Psoas muscle (tissue), 7 donors: ENCODE measurements at regions not wholly inside any gene's neighbourhood (a gene's known extent, or its start where the extent isn't known, plus 50 kb on each side); places are given as distances from the start of the nearest gene placed in this dataset.

Experiments
- ATAC-seq, 4 donors: fragments of 200-7000 bp; cut with Tn5 transposase; one replicate each; pipeline ENCODE4 v1.9.1; 2020; ENCODE audit warnings: moderate library complexity in 3 of 4, mild to moderate bottlenecking in 2 of 4
- DNase-seq, 2 donors: peaks; one replicate each; pipeline ENCODE4 v3.0.0-alpha.2; 2020
- H3K27ac ChIP-seq: fragments of 200-600 bp; one replicate; pipeline ENCODE4 v1.8.0; 2022
- H3K27me3 ChIP-seq, 3 donors: fragments of 200-600 bp in 1 of 3; one replicate each; pipeline versions ENCODE4 v1.6.1 to v1.8.0; 2013 to 2022; ENCODE audit warnings: low read length in 2 of 3, mild to moderate bottlenecking in 2 of 3, moderate library complexity in 1 of 3; ENCODE audit not compliant: insufficient read depth in 3 of 3
- H3K36me3 ChIP-seq, 2 donors: fragments of 200-600 bp in 1 of 2; one replicate each; pipeline versions ENCODE4 v1.6.1 to v1.8.0; 2013 to 2022; ENCODE audit warnings: low read depth in 1 of 2, mild to moderate bottlenecking in 1 of 2, moderate library complexity in 1 of 2; ENCODE audit not compliant: insufficient read depth in 1 of 2
- H3K4me1 ChIP-seq: fragments of 200-600 bp; one replicate; pipeline ENCODE4 v1.8.0; 2022
- H3K4me3 ChIP-seq: fragments of 200-600 bp; one replicate; pipeline ENCODE4 v1.8.0; 2022; ENCODE audit warnings: mild to moderate bottlenecking
- H3K9me3 ChIP-seq: fragments of 200-600 bp; one replicate; pipeline ENCODE4 v1.8.0; 2022
- WGBS, 3 donors: extraction: QIAGEN DNeasy Blood & Tissue Kit; methylation state at CpG; one replicate each; pipeline versions ENCODE4 v1.1.6 to v1.1.7; 2013; 5-methylcytosine and 5-hydroxymethylcytosine counted together
- intact Hi-C, 2 donors: fragments of 100-400 bp; cut with DNase I; formaldehyde crosslinking; loops; one replicate each; pipeline versions ENCODE4 v1.11.0 to v1.14.2; 2022
- TF ChIP-seq, protein P1 (sequence below): fragments of 200-600 bp; IDR thresholded peaks from one replicate; pipeline ENCODE4 v1.8.0; 2022; ENCODE audit warnings: antibody characterized with exemption
- donor health status: healthy with polysubstance abuse.
- donor health status: DM: no; HTN: no; CAD: no; lungs with moderate emphysema.
- donor health status: Bipolar disorder and iron deficiency.
- donor health status: healthy.
- donor health status: DM: yes; HTN: yes; CAD: no.
- donor health status: DM: no; HTN: no; CAD: no.
- donor health status: DM: yes; HTN: yes; CAD: no.

DNA sequence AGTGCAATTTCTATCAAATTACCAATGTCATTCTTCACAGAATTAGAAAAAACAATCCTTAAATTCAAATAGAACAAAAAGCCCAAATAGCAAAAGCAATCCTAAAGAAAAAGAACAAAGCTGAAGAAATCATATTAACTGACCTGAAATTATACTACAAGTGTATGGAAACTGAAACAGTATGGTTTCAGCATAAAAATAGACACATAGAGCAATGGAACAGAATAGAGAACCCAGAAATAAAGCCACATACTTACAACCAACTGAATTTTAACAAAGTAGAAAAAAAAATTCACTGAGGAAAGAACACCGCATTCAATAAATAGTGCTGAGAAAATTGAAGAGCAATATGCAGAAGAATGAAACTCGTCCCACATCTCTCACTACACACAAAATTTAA, 142.0 kb upstream of the CHRM2 start:
- no peaks in the 10 kb centered on the region for H3K9me3 ChIP-seq
- H3K27ac ChIP-seq, result no peak overlapping the region
- DNase-seq, result no peak
- intact Hi-C loops, result no loop called here
- 64 to 66% (median 64%) methylated on average over 2 of the region's 2 CpGs for WGBS, 3 donors
- H3K4me3 ChIP-seq, result no peak overlapping the region
- TF ChIP-seq, protein P1, sequence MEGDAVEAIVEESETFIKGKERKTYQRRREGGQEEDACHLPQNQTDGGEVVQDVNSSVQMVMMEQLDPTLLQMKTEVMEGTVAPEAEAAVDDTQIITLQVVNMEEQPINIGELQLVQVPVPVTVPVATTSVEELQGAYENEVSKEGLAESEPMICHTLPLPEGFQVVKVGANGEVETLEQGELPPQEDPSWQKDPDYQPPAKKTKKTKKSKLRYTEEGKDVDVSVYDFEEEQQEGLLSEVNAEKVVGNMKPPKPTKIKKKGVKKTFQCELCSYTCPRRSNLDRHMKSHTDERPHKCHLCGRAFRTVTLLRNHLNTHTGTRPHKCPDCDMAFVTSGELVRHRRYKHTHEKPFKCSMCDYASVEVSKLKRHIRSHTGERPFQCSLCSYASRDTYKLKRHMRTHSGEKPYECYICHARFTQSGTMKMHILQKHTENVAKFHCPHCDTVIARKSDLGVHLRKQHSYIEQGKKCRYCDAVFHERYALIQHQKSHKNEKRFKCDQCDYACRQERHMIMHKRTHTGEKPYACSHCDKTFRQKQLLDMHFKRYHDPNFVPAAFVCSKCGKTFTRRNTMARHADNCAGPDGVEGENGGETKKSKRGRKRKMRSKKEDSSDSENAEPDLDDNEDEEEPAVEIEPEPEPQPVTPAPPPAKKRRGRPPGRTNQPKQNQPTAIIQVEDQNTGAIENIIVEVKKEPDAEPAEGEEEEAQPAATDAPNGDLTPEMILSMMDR, result no peak
- H3K36me3 ChIP-seq, result no peaks in the 10 kb centered on the region
- ATAC-seq, result no peak
- H3K4me1 ChIP-seq, result no peaks in the 10 kb centered on the region
- no peaks in the 10 kb centered on the region for H3K27me3 ChIP-seq

DNA sequence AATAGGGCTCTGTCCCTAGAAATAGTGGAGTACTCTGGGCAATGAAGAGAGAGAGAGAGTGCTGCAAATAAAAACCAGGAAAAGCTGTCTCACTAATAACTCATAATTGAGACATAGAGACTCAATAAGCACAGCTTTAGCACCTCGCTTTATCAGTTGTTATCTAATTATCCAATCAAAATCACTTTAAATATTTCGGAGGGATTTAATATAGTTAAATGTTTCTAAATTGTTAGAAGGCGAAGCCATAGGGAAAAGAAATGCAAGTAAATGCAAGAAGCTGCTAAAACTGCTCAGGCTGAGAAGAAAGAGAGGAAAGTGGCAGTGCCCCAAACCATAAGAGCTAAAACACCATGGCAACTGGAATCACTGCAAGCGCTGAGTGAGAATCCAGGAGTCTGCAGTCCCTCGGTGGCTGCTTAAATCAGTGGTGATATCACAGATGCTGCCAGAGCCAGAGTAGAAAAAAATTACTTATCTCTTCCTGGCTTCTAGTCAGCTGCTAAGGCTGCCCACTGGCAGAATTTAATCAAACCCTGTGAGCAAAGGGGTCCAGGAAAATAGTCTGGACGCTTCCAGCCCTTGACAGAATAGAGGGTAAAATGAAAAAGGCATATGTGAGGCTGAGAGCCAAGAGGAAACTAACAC, 150.4 kb upstream of the CHRM2 start:
- TF ChIP-seq, protein P1, result no peak
- intact Hi-C loops, result no loop called here
- H3K9me3 ChIP-seq, result no peaks in the 10 kb centered on the region
- H3K4me1 ChIP-seq, result no peaks in the 10 kb centered on the region
- ATAC-seq (no peak), DNase-seq (no peak)
- H3K36me3 ChIP-seq, result no peaks in the 10 kb centered on the region
- WGBS, 3 donors, result 76 to 82% (median 80%) methylated on average over 6 of the region's 6 CpGs
- H3K4me3 ChIP-seq, result no peak overlapping the region
- H3K27me3 ChIP-seq, result no peaks in the 10 kb centered on the region
- no peak overlapping the region for H3K27ac ChIP-seq

DNA sequence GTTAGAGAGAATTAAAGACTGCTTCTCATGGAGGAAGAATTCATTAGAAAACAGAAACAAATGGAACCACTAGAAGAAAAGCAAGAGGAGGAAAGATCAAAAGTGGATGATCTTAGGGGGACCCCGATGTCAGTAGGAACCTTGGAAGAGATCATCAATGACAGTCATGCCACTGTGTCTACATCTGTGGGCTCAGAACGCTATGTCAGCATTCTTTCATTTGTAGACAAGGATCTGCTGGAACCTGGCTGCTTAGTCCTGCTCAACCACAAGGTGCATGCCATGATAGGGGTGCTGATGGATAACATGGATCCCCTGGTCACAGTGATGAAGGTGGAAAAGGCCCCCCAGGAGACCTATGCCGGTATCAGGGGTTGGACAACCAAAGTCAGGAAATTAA, 154.4 kb upstream of the CHRM2 start:
- intact Hi-C loops, result no loop called here
- Histone ChIP-seq H3K4me1 (no peaks in the 10 kb centered on the region), H3K36me3 (no peaks in the 10 kb centered on the region), H3K9me3 (no peaks in the 10 kb centered on the region), H3K27ac (no peak overlapping the region), H3K27me3 (no peaks in the 10 kb centered on the region), H3K4me3 (no peak overlapping the region)
- TF ChIP-seq, protein P1, result no peak
- ATAC-seq, result no peak
- DNase-seq, result no peak
- 89 to 94% (median 91%) methylated on average over 3 of the region's 3 CpGs for WGBS, 3 donors

DNA sequence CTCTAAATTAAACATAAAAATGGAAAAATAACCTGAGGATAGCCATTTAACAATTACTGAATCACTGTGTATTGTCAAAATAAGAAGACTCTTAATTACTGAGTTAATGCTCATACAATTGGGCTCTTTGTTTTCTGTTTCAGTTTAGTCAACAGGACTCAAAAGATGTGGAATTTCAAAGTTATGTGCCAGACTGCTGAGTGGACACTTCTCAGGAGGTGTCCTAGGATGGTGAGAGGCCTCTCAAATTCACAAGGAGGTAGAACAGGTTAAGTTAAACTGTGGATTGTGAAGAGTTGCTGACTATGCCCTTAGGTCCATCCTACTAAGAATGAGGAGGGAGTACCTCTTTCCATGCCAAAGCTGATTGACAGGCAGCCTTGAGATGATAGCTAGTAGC, 157.7 kb upstream of the CHRM2 start:
- H3K9me3 ChIP-seq, result no peaks in the 10 kb centered on the region
- intact Hi-C loops, result no loop called here
- ATAC-seq (no peak), DNase-seq (no peak)
- TF ChIP-seq, protein P1, result no peak
- no peak overlapping the region for H3K27ac ChIP-seq
- H3K27me3 ChIP-seq, result no peaks in the 10 kb centered on the region
- no peak overlapping the region for H3K4me3 ChIP-seq
- H3K36me3 ChIP-seq, result no peaks in the 10 kb centered on the region
- no peaks in the 10 kb centered on the region for H3K4me1 ChIP-seq

DNA sequence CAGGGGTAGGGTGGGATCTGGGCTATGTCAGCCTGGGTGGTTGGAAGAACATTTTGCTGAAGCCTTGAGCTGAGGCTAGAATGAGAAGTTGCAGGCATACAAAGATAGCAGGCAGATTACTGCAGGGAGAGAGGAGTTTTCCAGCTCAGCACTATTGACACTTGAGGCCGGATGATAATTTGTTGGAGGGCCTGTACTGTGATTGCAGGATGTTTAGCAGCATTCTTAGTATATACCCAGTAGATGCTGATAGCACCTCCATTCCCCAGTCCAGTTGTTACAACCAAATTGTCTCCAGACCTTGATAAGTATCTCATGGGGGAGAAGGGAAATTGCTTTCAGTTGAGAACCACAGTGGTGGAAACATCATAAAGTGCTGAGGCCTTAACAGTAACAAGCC, 158.6 kb upstream of the CHRM2 start:
- no peaks in the 10 kb centered on the region for H3K4me1 ChIP-seq
- no peak overlapping the region for H3K4me3 ChIP-seq
- no peaks in the 10 kb centered on the region for H3K9me3 ChIP-seq
- ATAC-seq (no peak), DNase-seq (no peak)
- no peaks in the 10 kb centered on the region for H3K27me3 ChIP-seq
- H3K27ac ChIP-seq, result no peak overlapping the region
- WGBS, 3 donors, result 46 to 59% (median 48%) methylated on average over 1 of the region's 1 CpG
- intact Hi-C loops, result no loop called here
- no peaks in the 10 kb centered on the region for H3K36me3 ChIP-seq
- TF ChIP-seq, protein P1, result no peak
